OCI-LY7 (cell line): ENCODE measurements at regions not wholly inside any gene's neighbourhood (a gene's known extent, or its start where the extent isn't known, plus 50 kb on each side); places are given as distances from the start of the nearest gene placed in this dataset.

ENCODE experiments used
- CTCF ChIP-seq: fragments of 200-600 bp; sonication (generic); conservative IDR thresholded peaks from 2 replicates; pipeline ENCODE4 v1.5.1; 2014; ENCODE audit warnings: mild to moderate bottlenecking, antibody characterized with exemption, low read length, moderate library complexity, mixed read lengths
- EZH2phosphoT487 ChIP-seq: fragments of 200-600 bp; sonication (generic); IDR thresholded peaks from 2 replicates; pipeline ENCODE4 v1.6.1; 2018; ENCODE audit warnings: low read depth, borderline replicate concordance, mild to moderate bottlenecking, mixed run types, antibody characterized with exemption, low read length, moderate library complexity, mixed read lengths

DNA sequence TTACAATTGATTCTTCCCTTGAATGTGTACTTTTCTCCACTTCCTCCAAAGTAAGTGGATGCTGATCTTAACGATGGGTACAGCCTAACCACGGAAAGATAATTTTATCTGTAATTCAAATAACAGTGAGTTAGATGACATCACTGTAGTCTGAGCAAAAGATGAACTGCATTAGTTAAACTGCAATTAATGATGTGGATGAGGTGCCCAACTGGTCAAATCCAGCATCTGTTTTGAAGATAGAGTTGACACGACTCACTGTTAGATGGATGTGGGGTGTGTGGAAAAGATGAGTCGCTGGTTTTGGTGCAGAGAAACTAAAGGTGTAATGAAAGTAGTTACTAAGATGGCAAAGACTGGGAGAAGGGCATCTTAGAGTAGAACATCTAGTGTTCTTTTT is 270.5 kb upstream of the MEIS1 start:
- TF ChIP-seq CTCF (no peak), EZH2phosphoT487 (no peak)
